ENCODE measurements at regions not wholly inside any gene's neighbourhood (a gene's known extent, or its start where the extent isn't known, plus 50 kb on each side); places are given as distances from the start of the nearest gene placed in this dataset.

GRCh38 chr2:15804691-15805090 is 135.7 kb upstream of the MYCN start:
- TF ChIP-seq CTCF (IDR thresholded peaks at IDR 0.05) (no peak), POLR2A (IDR thresholded peaks at IDR 0.05) (no peak)

Data from thyroid gland (tissue), 4 donors.